GM23338 (cell line): ENCODE measurements at regions not wholly inside any gene's neighbourhood (a gene's known extent, or its start where the extent isn't known, plus 50 kb on each side); places are given as distances from the start of the nearest gene placed in this dataset.

Experiments
- ATAC-seq: fragments of 200-7000 bp; cut with Tn5 transposase; 3 replicates; pipeline ENCODE4 v1.9.1; 2020
- DNase-seq: peaks from one replicate; pipeline ENCODE4 v3.0.0-alpha.2; 2015; ENCODE audit warnings: low spot score
- H2AFZ ChIP-seq: fragments of 200-600 bp; sonication (generic); 2 replicates; pipeline ENCODE4 v1.8.0; 2016; ENCODE audit warnings: antibody characterized with exemption, mild to moderate bottlenecking, moderate library complexity
- H3F3A ChIP-seq: fragments of 200-600 bp; sonication (generic); replicated peaks from 2 replicates; pipeline ENCODE4 v1.8.0; 2017; ENCODE audit warnings: antibody characterized with exemption, mixed run types, low read depth
- H3K27ac ChIP-seq: fragments of 200-600 bp; sonication (generic); 2 replicates; pipeline ENCODE4 v1.6.1; 2016; ENCODE audit warnings: low read depth
- H3K27me3 ChIP-seq: fragments of 200-600 bp; sonication (generic); 2 replicates; pipeline ENCODE4 v1.8.0; 2016; ENCODE audit warnings: mild to moderate bottlenecking, mixed run types, moderate library complexity; ENCODE audit not compliant: insufficient read depth
- H3K36me3 ChIP-seq: fragments of 200-600 bp; sonication (generic); 2 replicates; pipeline ENCODE4 v1.8.0; 2016; ENCODE audit warnings: mild to moderate bottlenecking; ENCODE audit not compliant: insufficient read depth
- H3K4me1 ChIP-seq: fragments of 200-600 bp; sonication (generic); 2 replicates; pipeline ENCODE4 v1.8.0; 2016; ENCODE audit warnings: mild to moderate bottlenecking, moderate library complexity; ENCODE audit not compliant: insufficient read depth
- H3K4me2 ChIP-seq: fragments of 200-600 bp; sonication (generic); 2 replicates; pipeline ENCODE4 v1.7.1; 2017; ENCODE audit warnings: mixed run types
- H3K4me3 ChIP-seq: fragments of 200-600 bp; sonication (generic); 2 replicates; pipeline ENCODE4 v1.6.1; 2016; ENCODE audit warnings: mixed run types
- H3K79me2 ChIP-seq: fragments of 200-600 bp; sonication (generic); replicated peaks from 2 replicates; pipeline ENCODE4 v1.8.0; 2017; ENCODE audit warnings: mild to moderate bottlenecking; ENCODE audit not compliant: insufficient read depth
- H3K9me2 ChIP-seq: fragments of 200-600 bp; sonication (generic); 2 replicates; pipeline ENCODE4 v1.8.0; 2017; ENCODE audit not compliant: insufficient read depth
- H4K20me1 ChIP-seq: fragments of 200-600 bp; sonication (generic); replicated peaks from 2 replicates; pipeline ENCODE4 v1.8.0; 2017; ENCODE audit warnings: mild to moderate bottlenecking; ENCODE audit not compliant: insufficient read depth
- H3K27ac Mint-ChIP-seq: 2 replicates; pipeline ENCODE4 v1.8.0; 2020; ENCODE audit warnings: inconsistent platforms, mild to moderate bottlenecking, moderate library complexity, mixed read lengths
- H3K27me3 Mint-ChIP-seq: 3 replicates; pipeline ENCODE4 v1.8.0; 2022; ENCODE audit warnings: low read depth, mild to moderate bottlenecking, moderate library complexity, mixed read lengths, inconsistent platforms; ENCODE audit not compliant: insufficient read depth, poor library complexity
- H3K36me3 Mint-ChIP-seq: 3 replicates; pipeline ENCODE4 v1.8.0; 2021; ENCODE audit warnings: low read depth, mild to moderate bottlenecking, inconsistent platforms, moderate library complexity, mixed read lengths
- H3K4me1 Mint-ChIP-seq: 3 replicates; pipeline ENCODE4 v1.8.0; 2020; ENCODE audit warnings: mild to moderate bottlenecking, inconsistent platforms, mixed read lengths
- H3K4me3 Mint-ChIP-seq: 3 replicates; pipeline ENCODE4 v1.8.0; 2021; ENCODE audit warnings: moderate library complexity, mild to moderate bottlenecking, inconsistent platforms, mixed read lengths
- H3K9me3 Mint-ChIP-seq: 3 replicates; pipeline ENCODE4 v1.8.0; 2020; ENCODE audit warnings: moderate library complexity, mild to moderate bottlenecking, inconsistent platforms, mixed read lengths
- CREB1 ChIP-seq: fragments of 250-450 bp; sonication (Bioruptor Pico); IDR thresholded peaks from 2 replicates; pipeline ENCODE4 v1.5.0; 2020; ENCODE audit warnings: low read depth, mild to moderate bottlenecking, moderate library complexity
- ETS1 ChIP-seq: IDR thresholded peaks from 2 replicates; pipeline ENCODE4 v1.6.1; 2016; ENCODE audit warnings: antibody characterized with exemption
- EZH2phosphoT487 ChIP-seq: fragments of 200-600 bp; sonication (generic); IDR thresholded peaks from one replicate; pipeline ENCODE4 v1.8.1; 2018; ENCODE audit warnings: antibody characterized with exemption; ENCODE audit not compliant: unreplicated experiment
- JUNB ChIP-seq: IDR thresholded peaks from one replicate; pipeline ENCODE4 v1.6.1; 2016; ENCODE audit warnings: antibody characterized with exemption; ENCODE audit not compliant: unreplicated experiment
- NANOG ChIP-seq: IDR thresholded peaks from 2 replicates; pipeline ENCODE4 v1.6.1; 2016; ENCODE audit warnings: antibody characterized with exemption, borderline replicate concordance
- POLR2AphosphoS5 ChIP-seq: IDR thresholded peaks from 2 replicates; pipeline ENCODE4 v1.6.1; 2016; ENCODE audit warnings: antibody characterized with exemption, low read depth
- REST ChIP-seq: IDR thresholded peaks from one replicate; pipeline ENCODE4 v1.6.1; 2018; ENCODE audit warnings: antibody characterized with exemption; ENCODE audit not compliant: unreplicated experiment
- ZNF462 ChIP-seq: fragments of 250-450 bp; sonication (Bioruptor Pico); IDR thresholded peaks from 2 replicates; pipeline ENCODE4 v1.5.0; 2020; ENCODE audit warnings: mild to moderate bottlenecking, moderate library complexity

GRCh38 chr17:77393274-77393600 is 252.5 kb downstream of the SEC14L1 start (continued):
- no peak for TF ChIP-seq REST
- no peak for TF ChIP-seq POLR2AphosphoS5
- no peak for TF ChIP-seq ZNF462 (CRISPR knock-in tag)
- TF ChIP-seq CREB1 (CRISPR knock-in tag), result no peak
- TF ChIP-seq EZH2phosphoT487, result no peak

GRCh38 chr17:77393867-77394539 is 253.2 kb downstream of the SEC14L1 start:
- Histone ChIP-seq H2AFZ (no peak overlapping the region), H3K9me2 (no peaks in the 10 kb centered on the region), H3K79me2 (peaks cover 91% of the 10 kb centered on the region), H3K36me3 (no peaks in the 10 kb centered on the region), H3K4me2 (no peak overlapping the region), H4K20me1 (peaks cover 20% of the 10 kb centered on the region), H3K4me1 (peaks cover 48% of the 10 kb centered on the region), H3K27ac (no peak overlapping the region), H3F3A (peaks cover 15% of the 10 kb centered on the region; the same call in 1 of the 2 replicates), H3K4me3 (no peak overlapping the region), H3K27me3 (no peaks in the 10 kb centered on the region)
- Mint-ChIP-seq H3K9me3 (no peaks in the 10 kb centered on the region; the same call in 2 of the 3 replicates), H3K27ac (no peak overlapping the region), H3K4me1 (peaks cover 62% of the 10 kb centered on the region), H3K27me3 (peaks cover 31% of the 10 kb centered on the region), H3K36me3 (no peaks in the 10 kb centered on the region; the same call in 1 of the 3 replicates), H3K4me3 (no peak overlapping the region)
- no peak for DNase-seq
- no peak for ATAC-seq
- TF ChIP-seq NANOG (no peak), EZH2phosphoT487 (no peak), JUNB (no peak), POLR2AphosphoS5 (no peak), ETS1 (no peak), REST (no peak)
